Activated T-helper 2 cell treated with anti-CD3 and anti-CD28 coated beads, Interferon-gamma antibody, Interleukin-2, Interleukin-4, amounts not matched to agents 10 μg/mL and 5 μg/mL and 100 μg/mL, durations not matched to agents 14 hours and 24 hours and 36 hours (primary cell): ENCODE measurements at regions not wholly inside any gene's neighbourhood (a gene's known extent, or its start where the extent isn't known, plus 50 kb on each side); places are given as distances from the start of the nearest gene placed in this dataset.

Source experiments
- DNase-seq: peaks from one replicate; pipeline ENCODE4 v3.0.0; 2021; ENCODE audit warnings: low spot score
- H3K27ac Mint-ChIP-seq: one replicate; pipeline ENCODE4 v1.8.0; 2021; ENCODE audit warnings: mixed read lengths
- H3K27me3 Mint-ChIP-seq: one replicate; pipeline ENCODE4 v1.8.0; 2021; ENCODE audit warnings: low read depth, mixed read lengths
- H3K36me3 Mint-ChIP-seq: one replicate; pipeline ENCODE4 v1.8.0; 2021; ENCODE audit warnings: low read depth, mixed read lengths
- H3K4me1 Mint-ChIP-seq: one replicate; pipeline ENCODE4 v1.8.0; 2021; ENCODE audit warnings: low read depth, mixed read lengths
- H3K4me3 Mint-ChIP-seq: one replicate; pipeline ENCODE4 v1.8.0; 2021; ENCODE audit warnings: low read depth, mild to moderate bottlenecking, moderate library complexity, mixed read lengths
- H3K9me3 Mint-ChIP-seq: one replicate; pipeline ENCODE4 v1.8.0; 2021; ENCODE audit warnings: mixed read lengths
- intact Hi-C: fragments of 100-400 bp; cut with micrococcal nuclease; formaldehyde crosslinking; loops from one replicate; pipeline ENCODE4 v1.15.1; 2023

DNA sequence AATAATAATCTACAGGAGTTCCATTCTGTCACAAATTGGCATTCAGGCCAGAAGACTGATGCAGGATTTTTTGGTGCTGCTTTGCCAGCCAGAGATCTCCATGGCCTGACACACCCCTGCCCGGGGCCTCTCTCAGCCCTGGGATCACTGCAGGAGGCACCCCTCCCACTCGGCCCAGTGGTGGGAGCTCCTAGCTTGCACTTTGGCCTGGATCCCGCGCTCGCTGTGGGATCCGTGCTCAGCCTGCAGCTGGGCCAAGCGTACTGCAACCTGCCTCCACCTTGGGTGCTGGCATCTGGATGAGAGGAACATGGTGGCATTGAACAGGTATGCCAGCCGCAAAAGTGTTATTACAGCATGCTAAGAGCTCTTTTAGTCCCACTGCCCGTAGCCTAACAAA lies 656.7 kb upstream of the CCDC54 start:
- H3K4me3 Mint-ChIP-seq = no peak overlapping the region
- no peak for DNase-seq
- H3K9me3 Mint-ChIP-seq = no peaks in the 10 kb centered on the region
- intact Hi-C loops = no loop called here
- H3K27ac Mint-ChIP-seq = no peak overlapping the region
- peaks cover 2% of the 10 kb centered on the region for H3K27me3 Mint-ChIP-seq
- no peaks in the 10 kb centered on the region for H3K36me3 Mint-ChIP-seq
- H3K4me1 Mint-ChIP-seq = no peaks in the 10 kb centered on the region

- intact Hi-C loops = no loop called here
- Mint-ChIP-seq H3K36me3 (no peaks in the 10 kb centered on the region), H3K27me3 (peaks cover 2% of the 10 kb centered on the region), H3K27ac (no peak overlapping the region), H3K9me3 (no peaks in the 10 kb centered on the region), H3K4me3 (no peak overlapping the region), H3K4me1 (no peaks in the 10 kb centered on the region)
- DNase-seq = no peak
Observed at GRCh38 chr3:106725566-106725965, 651.7 kb upstream of the CCDC54 start.

DNA sequence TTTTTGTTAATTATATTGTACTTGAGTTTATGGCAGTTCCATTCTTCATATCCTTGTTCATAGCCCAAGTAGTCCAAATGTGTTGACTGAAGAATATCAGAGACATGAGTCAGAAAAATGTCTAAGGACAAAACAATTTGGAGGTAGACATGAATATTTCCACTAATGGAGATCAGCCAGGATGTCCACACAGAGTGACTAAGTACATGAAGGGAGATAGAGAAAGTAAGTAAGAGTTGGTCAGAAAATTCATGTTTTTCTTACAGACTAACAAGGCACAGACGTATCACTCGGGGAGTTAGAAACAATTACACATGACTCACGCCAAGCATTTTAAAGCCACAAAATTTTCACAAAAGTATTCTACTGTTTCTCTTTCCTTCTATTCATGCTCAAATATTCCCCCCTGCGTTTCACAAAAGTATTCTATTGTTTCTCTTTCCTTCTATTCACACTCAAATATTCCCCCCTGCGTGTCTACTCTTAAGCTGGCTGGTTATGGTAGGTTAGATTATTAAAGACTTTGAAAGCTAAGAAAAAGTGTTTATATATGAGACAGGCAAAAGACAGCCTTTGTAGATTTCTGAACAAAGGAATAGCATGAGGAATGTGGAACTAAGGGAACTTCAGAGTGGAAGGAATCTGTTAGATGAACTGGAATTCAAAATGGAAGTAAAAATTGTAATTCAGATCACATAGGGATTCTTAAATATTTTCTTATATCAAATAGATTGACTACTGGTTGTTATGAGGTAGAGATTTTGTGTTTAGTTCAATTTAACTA lies 648.7 kb upstream of the CCDC54 start:
- Mint-ChIP-seq H3K9me3 (no peaks in the 10 kb centered on the region), H3K36me3 (no peaks in the 10 kb centered on the region), H3K27ac (no peak overlapping the region), H3K4me1 (no peaks in the 10 kb centered on the region), H3K27me3 (peaks cover 2% of the 10 kb centered on the region), H3K4me3 (no peak overlapping the region)
- no peak for DNase-seq
- intact Hi-C loops = no loop called here

DNA sequence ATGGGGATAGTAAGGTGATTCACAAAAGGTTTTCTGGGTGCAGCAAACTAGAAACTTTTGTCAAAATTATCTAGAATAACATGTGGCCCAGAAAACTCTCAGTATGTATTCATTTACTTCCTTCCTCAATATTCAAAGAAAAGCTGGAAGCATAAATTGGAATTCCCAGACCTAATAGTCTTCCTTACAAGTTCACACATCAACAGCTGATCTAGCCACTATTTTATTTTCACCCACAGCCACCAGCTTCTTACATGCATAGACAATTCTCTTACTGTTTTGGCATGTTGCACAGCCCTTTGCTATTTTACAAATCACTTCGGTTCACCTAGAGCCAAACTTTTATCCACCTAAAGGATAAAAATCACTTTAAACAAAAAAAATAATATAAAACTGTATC lies 647.8 kb upstream of the CCDC54 start:
- no peak for DNase-seq
- H3K36me3 Mint-ChIP-seq = no peaks in the 10 kb centered on the region
- peaks cover 2% of the 10 kb centered on the region for H3K27me3 Mint-ChIP-seq
- no peaks in the 10 kb centered on the region for H3K9me3 Mint-ChIP-seq
- H3K27ac Mint-ChIP-seq = no peak overlapping the region
- intact Hi-C loops = no loop called here
- no peaks in the 10 kb centered on the region for H3K4me1 Mint-ChIP-seq
- no peak overlapping the region for H3K4me3 Mint-ChIP-seq

DNA sequence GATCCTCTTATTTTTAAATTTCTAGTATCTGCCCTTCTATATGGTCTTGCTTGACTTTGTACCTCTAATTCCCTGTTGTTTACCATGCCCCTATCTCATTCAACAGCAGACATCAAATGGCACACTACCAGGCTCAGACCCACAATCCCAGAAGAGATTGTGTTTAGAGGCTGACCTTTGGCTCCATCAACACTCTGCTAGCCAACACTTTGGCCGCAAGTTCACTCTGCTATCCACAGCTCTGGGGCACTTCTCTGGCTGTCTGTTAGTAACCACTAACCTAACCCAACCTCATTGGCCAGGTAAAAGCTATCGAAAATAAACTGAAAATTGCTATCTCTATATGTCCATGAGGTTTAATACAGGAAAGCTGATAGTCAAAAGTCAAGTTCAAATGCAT lies 646.0 kb upstream of the CCDC54 start:
- Mint-ChIP-seq H3K9me3 (no peaks in the 10 kb centered on the region), H3K4me3 (no peak overlapping the region), H3K4me1 (no peaks in the 10 kb centered on the region), H3K27me3 (peaks cover 2% of the 10 kb centered on the region), H3K36me3 (no peaks in the 10 kb centered on the region), H3K27ac (no peak overlapping the region)
- DNase-seq = no peak
- intact Hi-C loops = no loop called here

DNA sequence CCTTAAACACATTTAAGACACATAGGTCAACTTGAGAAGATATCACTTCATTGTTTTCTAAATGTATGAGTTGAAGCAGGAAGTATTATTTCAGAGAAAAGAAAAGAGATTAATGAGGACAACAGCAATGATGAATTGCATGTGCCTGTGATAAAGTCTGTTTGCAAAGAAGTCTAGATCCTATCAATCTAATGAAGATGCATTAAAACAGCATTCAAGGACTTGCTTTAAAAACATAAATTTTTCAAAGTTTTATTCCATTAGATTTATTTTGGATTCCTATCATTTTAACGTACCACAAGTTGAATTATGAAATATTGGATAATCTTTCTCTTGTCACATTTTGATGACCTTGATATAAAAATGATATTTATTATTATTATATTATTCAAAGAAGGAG lies 642.5 kb upstream of the CCDC54 start:
- intact Hi-C loops = no loop called here
- Mint-ChIP-seq H3K36me3 (no peaks in the 10 kb centered on the region), H3K4me3 (no peak overlapping the region), H3K4me1 (no peaks in the 10 kb centered on the region), H3K9me3 (no peaks in the 10 kb centered on the region), H3K27ac (no peak overlapping the region), H3K27me3 (peaks cover 2% of the 10 kb centered on the region)
- no peak for DNase-seq

GRCh38 chr3:106737265-106737664 lies 640.0 kb upstream of the CCDC54 start:
- no peak for DNase-seq
- Mint-ChIP-seq H3K27ac (no peak overlapping the region), H3K27me3 (no peaks in the 10 kb centered on the region), H3K4me3 (no peak overlapping the region), H3K36me3 (no peaks in the 10 kb centered on the region), H3K4me1 (no peaks in the 10 kb centered on the region), H3K9me3 (no peaks in the 10 kb centered on the region)
- intact Hi-C loops = no loop called here

- DNase-seq = no peak
- no peaks in the 10 kb centered on the region for H3K4me1 Mint-ChIP-seq
- H3K36me3 Mint-ChIP-seq = no peaks in the 10 kb centered on the region
- no peak overlapping the region for H3K27ac Mint-ChIP-seq
- H3K27me3 Mint-ChIP-seq = no peaks in the 10 kb centered on the region
- no peak overlapping the region for H3K4me3 Mint-ChIP-seq
- no peaks in the 10 kb centered on the region for H3K9me3 Mint-ChIP-seq
- intact Hi-C loops = no loop called here
Observed at GRCh38 chr3:106740116-106740515, 637.1 kb upstream of the CCDC54 start.

GRCh38 chr3:106745344-106746168 lies 631.7 kb upstream of the CCDC54 start:
- intact Hi-C loops = no loop called here
- H3K4me3 Mint-ChIP-seq = no peak overlapping the region
- H3K36me3 Mint-ChIP-seq = no peaks in the 10 kb centered on the region
- H3K4me1 Mint-ChIP-seq = no peaks in the 10 kb centered on the region
- DNase-seq = no peak
- no peak overlapping the region for H3K27ac Mint-ChIP-seq
- no peaks in the 10 kb centered on the region for H3K9me3 Mint-ChIP-seq
- H3K27me3 Mint-ChIP-seq = no peaks in the 10 kb centered on the region

- Mint-ChIP-seq H3K27ac (no peak overlapping the region), H3K9me3 (no peaks in the 10 kb centered on the region), H3K4me1 (no peaks in the 10 kb centered on the region), H3K27me3 (no peaks in the 10 kb centered on the region), H3K4me3 (no peak overlapping the region), H3K36me3 (no peaks in the 10 kb centered on the region)
- intact Hi-C loops = no loop called here
- DNase-seq = no peak
Observed at GRCh38 chr3:106746286-106746685, 631.0 kb upstream of the CCDC54 start.

- Mint-ChIP-seq H3K27ac (no peak overlapping the region), H3K27me3 (no peaks in the 10 kb centered on the region), H3K4me1 (no peaks in the 10 kb centered on the region), H3K9me3 (no peaks in the 10 kb centered on the region), H3K36me3 (no peaks in the 10 kb centered on the region), H3K4me3 (no peak overlapping the region)
- intact Hi-C loops = no loop called here
- DNase-seq = no peak
Observed at GRCh38 chr3:106748472-106749262, 628.6 kb upstream of the CCDC54 start.

DNA sequence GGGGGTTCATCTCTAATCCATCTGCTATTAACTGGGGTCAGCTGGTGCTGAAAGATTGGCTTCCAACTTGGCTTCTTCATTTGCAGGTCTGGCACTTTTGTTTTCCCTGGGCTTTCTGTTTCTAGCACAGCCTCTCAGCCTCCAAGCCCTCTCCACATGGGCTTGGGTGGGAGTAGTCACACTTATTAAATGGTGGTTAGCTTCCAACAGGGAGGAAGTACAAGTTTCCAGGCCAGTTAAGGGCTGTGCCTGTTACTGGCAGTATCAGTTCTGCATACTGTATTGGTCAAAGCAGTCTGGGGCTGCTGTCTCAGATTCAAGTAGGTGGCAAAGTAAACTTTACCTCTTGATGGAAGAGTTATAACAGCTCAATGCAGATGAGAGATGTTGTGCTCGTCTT lies 627.1 kb upstream of the CCDC54 start:
- Mint-ChIP-seq H3K4me3 (no peak overlapping the region), H3K9me3 (peaks cover 10% of the 10 kb centered on the region), H3K27ac (no peak overlapping the region), H3K4me1 (no peaks in the 10 kb centered on the region), H3K27me3 (no peaks in the 10 kb centered on the region), H3K36me3 (no peaks in the 10 kb centered on the region)
- DNase-seq = no peak
- intact Hi-C loops = no loop called here

DNA sequence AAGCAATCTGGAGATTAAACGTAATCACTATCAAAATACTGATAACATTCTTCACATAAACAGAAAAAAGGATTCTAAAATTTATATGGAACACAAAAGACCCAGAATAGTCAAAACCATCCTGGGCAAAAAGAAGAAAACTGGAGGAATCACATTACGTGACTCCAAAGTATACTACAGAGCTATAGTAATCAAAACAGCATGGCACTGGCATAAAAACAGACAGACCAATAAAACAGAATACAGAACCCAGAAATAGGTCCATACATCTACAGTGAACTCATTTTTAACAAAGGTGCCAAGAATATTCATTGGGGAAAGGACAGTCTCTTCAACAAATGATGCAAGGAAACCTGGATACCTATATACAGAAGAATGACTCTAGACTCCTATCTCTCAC lies 621.9 kb upstream of the CCDC54 start:
- no peak overlapping the region for H3K4me3 Mint-ChIP-seq
- H3K27ac Mint-ChIP-seq = no peak overlapping the region
- intact Hi-C loops = no loop called here
- no peak for DNase-seq
- H3K9me3 Mint-ChIP-seq = peaks cover 18% of the 10 kb centered on the region
- no peaks in the 10 kb centered on the region for H3K4me1 Mint-ChIP-seq
- no peaks in the 10 kb centered on the region for H3K27me3 Mint-ChIP-seq
- no peaks in the 10 kb centered on the region for H3K36me3 Mint-ChIP-seq
